ENCODE measurements at regions not wholly inside any gene's neighbourhood (a gene's known extent, or its start where the extent isn't known, plus 50 kb on each side); places are given as distances from the start of the nearest gene placed in this dataset.
A peak's percentile ranks its signal among the peaks of the same experiment; 100 is the strongest.

- H3K9ac ChIP-seq (ENCODE audit: insufficient read depth, low read length, poor library complexity, severe bottlenecking), result no peak overlapping the region
- TF ChIP-seq CTCF (IDR thresholded peaks at IDR 0.05), result no peak
- Mint-ChIP-seq H3K27me3 (ENCODE audit: low read depth in 3 of 3) (peaks cover 5 to 8% (median 5%) of the 10 kb centered on the region in 3 donors), H3K4me3 (peak overlapping the region in 1 of 2 donors; percentile 31), H3K36me3 (peaks cover 0 to 2% of the 10 kb centered on the region in 2 donors), H3K27ac (peak overlapping the region in 1 of 7 donors; percentile 54), H3K4me1 (peaks cover 18% of the 10 kb centered on the region), H3K9me3 (peaks cover 19 to 27% (median 25%) of the 10 kb centered on the region in 7 donors)
- H3K4me1 ChIP-seq (ENCODE audit: control insufficient read depth in 1 of 2, insufficient read depth in 2 of 2, low read length in 2 of 2), result peaks cover 7 to 32% of the 10 kb centered on the region in 2 donors
- H3K4me3 ChIP-seq (replicated peaks in 1 of 3; ENCODE audit: low read depth in 2 of 3, low read length in 3 of 3), result no peak overlapping the region
- WGBS (ENCODE audit: insufficient coverage), result 26% methylated on average over 8 of the region's 10 CpGs
- H3K9me3 ChIP-seq (replicated peaks in 1 of 2; ENCODE audit: control insufficient read depth in 1 of 2, insufficient read depth in 1 of 2, low read length in 2 of 2), result peaks cover 10 to 30% of the 10 kb centered on the region in 2 donors
- H3K79me2 ChIP-seq (ENCODE audit: insufficient read depth, low read length), result no peaks in the 10 kb centered on the region
- no peaks in the 10 kb centered on the region for H3K27me3 ChIP-seq (ENCODE audit: control insufficient read depth in 2 of 2, insufficient read depth in 2 of 2, low read length in 2 of 2)
- intact Hi-C loops (cut with micrococcal nuclease), result no loop called here
- H3K36me3 ChIP-seq (replicated peaks in 1 of 2; ENCODE audit: control insufficient read depth in 1 of 2, insufficient read depth in 2 of 2, low read length in 2 of 2), result no peaks in the 10 kb centered on the region
- DNase-seq, result peak; percentile 23 to 43 (median 41)
- H3K27ac ChIP-seq (ENCODE audit: low read depth in 1 of 2, low read length in 2 of 2), result no peak overlapping the region
- H4K20me1 ChIP-seq (ENCODE audit: insufficient read depth, low read length), result no peaks in the 10 kb centered on the region
- H2AFZ ChIP-seq (ENCODE audit: insufficient read depth, low read depth, low read length, poor library complexity, severe bottlenecking), result no peak overlapping the region
- H3K4me2 ChIP-seq (replicated peaks; ENCODE audit: extremely low read depth, low read length, poor library complexity, severe bottlenecking), result no peak overlapping the region
Measured at GRCh38 chr3:72144773-72145505, 360.0 kb upstream of the PROK2 start.

GRCh38 chr3:72143966-72144717 lies 359.2 kb upstream of the PROK2 start:
- no peak overlapping the region for H3K4me2 ChIP-seq (replicated peaks; ENCODE audit: extremely low read depth, low read length, poor library complexity, severe bottlenecking)
- no peaks in the 10 kb centered on the region for H4K20me1 ChIP-seq (ENCODE audit: insufficient read depth, low read length)
- no peaks in the 10 kb centered on the region for H3K79me2 ChIP-seq (ENCODE audit: insufficient read depth, low read length)
- H3K36me3 Mint-ChIP-seq, result peaks cover 2% of the 10 kb centered on the region in 2 donors
- no peaks in the 10 kb centered on the region for H3K36me3 ChIP-seq (replicated peaks in 1 of 2; ENCODE audit: control insufficient read depth in 1 of 2, insufficient read depth in 2 of 2, low read length in 2 of 2)
- peaks cover 20 to 34% (median 27%) of the 10 kb centered on the region in 7 donors for H3K9me3 Mint-ChIP-seq
- H3K4me1 ChIP-seq (ENCODE audit: control insufficient read depth in 1 of 2, insufficient read depth in 2 of 2, low read length in 2 of 2), result peaks cover 7 to 32% of the 10 kb centered on the region in 2 donors
- H3K27ac Mint-ChIP-seq, result no peak overlapping the region
- no peak overlapping the region for H3K4me3 ChIP-seq (replicated peaks in 1 of 3; ENCODE audit: low read depth in 2 of 3, low read length in 3 of 3)
- peaks cover 5 to 8% (median 5%) of the 10 kb centered on the region in 3 donors for H3K27me3 Mint-ChIP-seq (ENCODE audit: low read depth in 3 of 3)
- no peak overlapping the region for H3K4me3 Mint-ChIP-seq
- no peak overlapping the region for H2AFZ ChIP-seq (ENCODE audit: insufficient read depth, low read depth, low read length, poor library complexity, severe bottlenecking)
- intact Hi-C loops (cut with micrococcal nuclease), result no loop called here
- TF ChIP-seq CTCF (IDR thresholded peaks at IDR 0.05), result no peak
- WGBS (ENCODE audit: insufficient coverage), result 100% methylated on average over 1 of the region's 6 CpGs
- no peak overlapping the region for H3K9ac ChIP-seq (ENCODE audit: insufficient read depth, low read length, poor library complexity, severe bottlenecking)
- H3K27me3 ChIP-seq (ENCODE audit: control insufficient read depth in 2 of 2, insufficient read depth in 2 of 2, low read length in 2 of 2), result no peaks in the 10 kb centered on the region
- H3K27ac ChIP-seq (ENCODE audit: low read depth in 1 of 2, low read length in 2 of 2), result no peak overlapping the region
- peaks cover 10 to 36% of the 10 kb centered on the region in 2 donors for H3K9me3 ChIP-seq (replicated peaks in 1 of 2; ENCODE audit: control insufficient read depth in 1 of 2, insufficient read depth in 1 of 2, low read length in 2 of 2)
- DNase-seq, result no peak
- peaks cover 18% of the 10 kb centered on the region for H3K4me1 Mint-ChIP-seq
